GM19455 (cell line): ENCODE measurements at regions not wholly inside any gene's neighbourhood (a gene's known extent, or its start where the extent isn't known, plus 50 kb on each side); places are given as distances from the start of the nearest gene placed in this dataset.

Source experiments
- ATAC-seq: cut with Tn5 transposase; IDR thresholded peaks from one replicate; pipeline ENCODE4 v1.9.1; 2021; ENCODE audit not compliant: unreplicated experiment

DNA sequence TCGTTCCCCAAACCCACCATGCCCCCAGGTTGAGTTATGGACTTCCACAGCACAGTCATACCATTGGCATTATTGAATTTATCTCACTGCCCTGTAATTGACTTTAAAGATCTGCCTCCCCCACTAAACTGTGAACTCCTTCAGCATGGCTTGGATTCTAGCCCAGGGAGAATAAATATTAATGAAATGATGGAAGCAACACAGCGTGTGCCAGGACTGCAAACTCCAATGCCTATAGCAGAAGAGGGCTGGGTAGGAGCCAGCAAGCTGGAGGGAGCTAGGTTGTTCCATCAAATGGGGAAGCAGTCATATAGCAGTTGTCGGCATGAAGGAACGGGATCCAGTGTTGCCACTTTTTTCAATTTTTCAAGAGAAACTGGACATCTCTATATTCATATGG lies 69.0 kb upstream of the MSX2 start:
- ATAC-seq: no peak

GRCh38 chr5:174664180-174664850 lies 60.1 kb upstream of the MSX2 start:
- no peak for ATAC-seq

- no peak for ATAC-seq
These were observed 59.0 kb upstream of the MSX2 start for GRCh38 chr5:174665347-174665746.

DNA sequence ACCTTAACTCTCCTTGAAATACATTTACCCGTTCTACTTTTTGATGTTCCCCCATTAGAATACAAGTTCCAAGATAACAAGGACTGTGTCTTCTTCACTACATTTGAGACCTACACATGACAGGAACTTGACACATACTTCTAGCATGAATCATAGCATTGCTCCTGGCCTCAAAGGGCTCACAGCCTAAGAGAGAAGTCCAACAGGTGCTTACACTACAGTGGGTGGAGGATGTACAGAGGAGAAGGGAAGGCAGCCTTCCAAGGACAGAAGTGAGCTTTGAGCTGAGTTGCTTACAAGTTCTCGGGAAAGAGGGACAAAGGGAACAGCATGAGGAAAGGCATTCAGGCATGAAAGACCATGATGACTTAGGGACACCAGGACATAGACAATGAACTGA lies 56.9 kb upstream of the MSX2 start:
- ATAC-seq: no peak

DNA sequence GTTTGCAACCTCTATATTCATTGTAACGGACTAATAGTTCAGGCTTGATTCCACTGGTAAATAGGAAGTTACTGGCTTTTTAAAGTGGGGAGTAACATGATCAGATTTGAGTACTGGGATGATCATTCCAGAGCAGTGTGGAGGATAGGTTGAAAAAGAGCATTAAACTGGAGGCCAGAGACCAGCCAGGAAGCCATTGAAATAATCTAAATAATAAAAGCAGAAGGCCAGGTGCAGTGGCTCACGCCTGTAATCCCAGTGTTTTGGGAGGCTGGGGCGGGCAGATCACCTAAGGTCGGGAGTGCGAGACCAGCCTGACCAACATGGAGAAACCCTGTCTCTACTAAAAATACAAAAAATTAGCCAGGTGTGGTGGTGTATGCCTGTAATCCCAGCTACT lies 56.0 kb upstream of the MSX2 start:
- no peak for ATAC-seq
